GM18498 (cell line): ENCODE measurements at regions not wholly inside any gene's neighbourhood (a gene's known extent, or its start where the extent isn't known, plus 50 kb on each side); places are given as distances from the start of the nearest gene placed in this dataset.
"Not testable (repeated sequence)": the region's sequence is repeated elsewhere in the genome, so short reads cannot be mapped to it uniquely, and the experiment has no call there.

ENCODE experiments used
- ATAC-seq: cut with Tn5 transposase; IDR thresholded peaks from one replicate; pipeline ENCODE4 v1.9.1; 2021; ENCODE audit warnings: mild to moderate bottlenecking, moderate library complexity; ENCODE audit not compliant: unreplicated experiment

- ATAC-seq, result no peak
Measured at GRCh38 chr5:52255308-52255707, 532.4 kb upstream of the ITGA1 start.

GRCh38 chr5:52262844-52263243, 524.9 kb upstream of the ITGA1 start:
- ATAC-seq, result no peak

- ATAC-seq, result no peak
Measured at GRCh38 chr5:52269401-52269800, 518.3 kb upstream of the ITGA1 start.

GRCh38 chr5:52269859-52270258, 517.9 kb upstream of the ITGA1 start:
- ATAC-seq, result no peak

GRCh38 chr5:52275639-52276038, 512.1 kb upstream of the ITGA1 start:
- no peak for ATAC-seq

GRCh38 chr5:52277101-52277500, 510.6 kb upstream of the ITGA1 start:
- no peak for ATAC-seq

- ATAC-seq, result no peak
Measured at GRCh38 chr5:52282647-52283046, 505.1 kb upstream of the ITGA1 start.

- no peak for ATAC-seq
Measured at GRCh38 chr5:52283221-52283620, 504.5 kb upstream of the ITGA1 start.

GRCh38 chr5:52300703-52301372, 486.9 kb upstream of the ITGA1 start:
- no peak for ATAC-seq

GRCh38 chr5:52304816-52305215, 482.9 kb upstream of the ITGA1 start:
- ATAC-seq, result not testable (repeated sequence)

- no peak for ATAC-seq
Measured at GRCh38 chr5:52328220-52328806, 459.4 kb upstream of the ITGA1 start.

- no peak for ATAC-seq
Measured at GRCh38 chr5:52331725-52332124, 456.0 kb upstream of the ITGA1 start.

- no peak for ATAC-seq
Measured at GRCh38 chr5:52334367-52334766, 453.3 kb upstream of the ITGA1 start.

- ATAC-seq, result no peak
Measured at GRCh38 chr5:52339285-52339684, 448.4 kb upstream of the ITGA1 start.

- ATAC-seq, result no peak
Measured at GRCh38 chr5:52342361-52342760, 445.4 kb upstream of the ITGA1 start.

- ATAC-seq, result no peak
Measured at GRCh38 chr5:52356311-52356918, 431.3 kb upstream of the ITGA1 start.

- ATAC-seq, result no peak
Measured at GRCh38 chr5:52359261-52359660, 428.5 kb upstream of the ITGA1 start.

GRCh38 chr5:52360985-52361384, 426.7 kb upstream of the ITGA1 start:
- ATAC-seq, result no peak

- ATAC-seq, result no peak
Measured at GRCh38 chr5:52374286-52374685, 413.4 kb upstream of the ITGA1 start.

- no peak for ATAC-seq
Measured at GRCh38 chr5:52375969-52376368, 411.7 kb upstream of the ITGA1 start.

GRCh38 chr5:52376592-52376991, 411.1 kb upstream of the ITGA1 start:
- ATAC-seq, result no peak

- no peak for ATAC-seq
Measured at GRCh38 chr5:52378237-52378636, 409.5 kb upstream of the ITGA1 start.
